HepG2 (cell line): ENCODE measurements at regions not wholly inside any gene's neighbourhood (a gene's known extent, or its start where the extent isn't known, plus 50 kb on each side); places are given as distances from the start of the nearest gene placed in this dataset.

ENCODE experiments used
- ATAC-seq: fragments of 200-7000 bp; cut with Tn5 transposase; 3 replicates; pipeline ENCODE4 v1.9.1; 2020; ENCODE audit warnings: mild to moderate bottlenecking, moderate library complexity
- BruUV-seq: library from RNA; stranded (reverse); fragments of 400-500 nt; replicated peaks from 2 replicates; lab custom pipeline; 2021; lab: Mats Ljungman, UMichigan
- CTCF ChIA-PET: fragments of 300-600 bp; formaldehyde crosslinking; extraction: SDS; loops from one replicate; lab custom pipeline; 2021; ENCODE audit warnings: low total read pairs, inconsistent platforms, low intra/inter-chr PET ratio; lab: Yijun Ruan, JAX
- POLR2A ChIA-PET: fragments of 350-600 bp; sonication (Branson Sonifier 250); formaldehyde crosslinking; loops from one replicate; lab custom pipeline; 2020; ENCODE audit warnings: antibody characterized with exemption, inconsistent platforms; lab: Yijun Ruan, JAX
- DNase-seq: peaks from one replicate; pipeline ENCODE4 v3.0.0-alpha.2; 2015; ENCODE audit warnings: low spot score
- FAIRE-seq: peaks from 3 replicates; lab custom pipeline; 2011; peaks lifted over from hg19 to GRCh38; lab: Jason Lieb, UNC
- H2AFZ ChIP-seq: one replicate; pipeline ENCODE4 v1.6.1; 2011; ENCODE audit warnings: low read length, inconsistent platforms
- H3K27ac ChIP-seq: fragments of 300-600 bp; 3 replicates; pipeline ENCODE4 v1.8.0; 2011; ENCODE audit warnings: mixed run types, mild to moderate bottlenecking, mixed read lengths, low read length, inconsistent platforms; ENCODE audit not compliant: insufficient read depth; ENCODE audit errors: extremely low read length
- H3K27me3 ChIP-seq, 2 experiments: fragments of 200-600 bp in 1 of 2; 2 replicates in 1 of 2; 3 replicates in 1 of 2; pipeline versions ENCODE4 v1.6.0 to v1.8.0; 2011; ENCODE audit warnings: low read length in 2 of 2, mild to moderate bottlenecking in 2 of 2, moderate library complexity in 2 of 2, inconsistent platforms in 1 of 2; ENCODE audit not compliant: insufficient read depth in 2 of 2, control insufficient read depth in 1 of 2
- H3K36me3 ChIP-seq, 2 experiments: fragments of 200-600 bp in 1 of 2; replicated peaks in 1 of 2; 2 replicates in 1 of 2; 3 replicates in 1 of 2; pipeline versions ENCODE4 v1.5.1 to v1.8.0; 2011; ENCODE audit warnings: low read length in 2 of 2, inconsistent platforms in 1 of 2; ENCODE audit not compliant: insufficient read depth in 2 of 2, control insufficient read depth in 1 of 2
- H3K4me1 ChIP-seq: 2 replicates; pipeline ENCODE4 v1.5.1; 2012; ENCODE audit warnings: low read length, inconsistent platforms; ENCODE audit not compliant: insufficient read depth
- H3K4me2 ChIP-seq: 2 replicates; pipeline ENCODE4 v1.6.0; 2011; ENCODE audit warnings: low read depth, low read length, inconsistent platforms
- H3K4me3 ChIP-seq, 3 experiments: fragments of 200-600 bp in 1 of 3; sonication (generic), shearing (Covaris generic) in 1 of 3; replicated peaks in 1 of 3; 2 replicates each; pipeline ENCODE4 v1.5.1; 2011 to 2016; ENCODE audit warnings: low read length in 3 of 3, inconsistent platforms in 2 of 3, low read depth in 2 of 3, mild to moderate bottlenecking in 2 of 3, control low read depth in 1 of 3, mixed read lengths in 1 of 3; ENCODE audit not compliant: insufficient read depth in 1 of 3
- H3K79me2 ChIP-seq: one replicate; pipeline ENCODE4 v1.6.1; 2011; ENCODE audit warnings: low read length, inconsistent platforms; ENCODE audit not compliant: insufficient read depth
- H3K9ac ChIP-seq: 2 replicates; pipeline ENCODE4 v1.6.0; 2011; ENCODE audit warnings: mild to moderate bottlenecking, low read depth, low read length, inconsistent platforms; ENCODE audit not compliant: insufficient read depth
- H3K9me3 ChIP-seq: 2 replicates; pipeline ENCODE4 v1.5.1; 2012; ENCODE audit warnings: mild to moderate bottlenecking, low read length
- H4K20me1 ChIP-seq: 2 replicates; pipeline ENCODE4 v1.6.0; 2011; ENCODE audit warnings: inconsistent platforms, mild to moderate bottlenecking, low read length, moderate library complexity; ENCODE audit not compliant: insufficient read depth
- CHD2 ChIP-seq: IDR thresholded peaks from 2 replicates; pipeline ENCODE4 v1.6.1; 2011; ENCODE audit warnings: low read depth, low read length, improper control_type of control experiment
- DNMT1 ChIP-seq: sonication (generic); formaldehyde crosslinking; IDR thresholded peaks from 2 replicates; pipeline ENCODE4 v1.5.1; 2020; ENCODE audit warnings: mild to moderate bottlenecking, missing genetic modification reagents
- GTF2F1 ChIP-seq: fragments of 150-350 bp; IDR thresholded peaks from 2 replicates; pipeline ENCODE4 v1.6.1; 2014; ENCODE audit warnings: low read length
- HDAC1 ChIP-seq: sonication (generic); formaldehyde crosslinking; IDR thresholded peaks from 2 replicates; pipeline ENCODE4 v1.5.1; 2020; ENCODE audit warnings: mild to moderate bottlenecking, missing genetic modification reagents
- HNF1A ChIP-seq, 2 experiments: sonication (generic) in 1 of 2; formaldehyde crosslinking in 1 of 2; IDR thresholded peaks; 2 replicates each; pipeline versions ENCODE4 v1.4.0 to v1.6.1; 2016 to 2020; ENCODE audit warnings: borderline replicate concordance in 1 of 2, low read depth in 1 of 2, mild to moderate bottlenecking in 1 of 2, missing genetic modification reagents in 1 of 2
- MIER2 ChIP-seq: IDR thresholded peaks from 2 replicates; pipeline ENCODE4 v1.6.1; 2016; ENCODE audit warnings: missing biosample characterization, missing genetic modification reagents
- MTA3 ChIP-seq: sonication (generic); formaldehyde crosslinking; IDR thresholded peaks from 2 replicates; pipeline ENCODE4 v1.4.0; 2020; ENCODE audit warnings: missing genetic modification reagents
- PRMT3 ChIP-seq: sonication (generic); formaldehyde crosslinking; IDR thresholded peaks from 2 replicates; pipeline ENCODE4 v1.8.1; 2022; ENCODE audit warnings: low read depth, mild to moderate bottlenecking, moderate library complexity, missing genetic modification reagents, borderline replicate concordance
- SOX13 ChIP-seq, 3 experiments: fragments of 450-650 bp in 1 of 3; sonication (generic) in 1 of 3; formaldehyde crosslinking in 1 of 3; IDR thresholded peaks in 2 of 3; conservative IDR thresholded peaks in 1 of 3; 2 replicates each; pipeline versions ENCODE4 v1.5.0 to v1.6.1; 2016 to 2020; ENCODE audit warnings: antibody characterized with exemption in 1 of 3, mild to moderate bottlenecking in 1 of 3, missing compliant biosample characterization in 1 of 3, missing genetic modification reagents in 1 of 3, moderate library complexity in 1 of 3
- YEATS4 ChIP-seq: sonication (generic); formaldehyde crosslinking; IDR thresholded peaks from 2 replicates; pipeline ENCODE4 v1.4.0; 2020; ENCODE audit warnings: missing genetic modification reagents, borderline replicate concordance
- ZMAT3 ChIP-seq: sonication (generic); formaldehyde crosslinking; conservative IDR thresholded peaks from 2 replicates; pipeline ENCODE4 v1.7.0; 2021; ENCODE audit warnings: missing genetic modification reagents
- ZNF329 ChIP-seq: sonication (generic); formaldehyde crosslinking; IDR thresholded peaks from 2 replicates; pipeline ENCODE4 v1.9.0; 2021; ENCODE audit warnings: low read depth, mild to moderate bottlenecking, missing genetic modification reagents
- ZNF619 ChIP-seq: sonication (generic); formaldehyde crosslinking; IDR thresholded peaks from 2 replicates; pipeline ENCODE4 v1.4.0; 2020; ENCODE audit warnings: mild to moderate bottlenecking, missing genetic modification reagents
- WGBS: methylation state at CpG from one replicate; pipeline ENCODE4 v1.1.6; 2017; ENCODE audit warnings: low lambda C conversion rate; 5-methylcytosine and 5-hydroxymethylcytosine counted together
- in situ Hi-C: cut with HindIII; loops from 2 replicates; pipeline ENCODE4 v1.10.0; 2017; ENCODE audit warnings: low pct_unique_long_range_greater_than_20kb; ENCODE audit not compliant: extremely low pct_ligation_motif_present
- intact Hi-C: fragments of 100-400 bp; cut with micrococcal nuclease; formaldehyde crosslinking; loops from one replicate; pipeline ENCODE4 v1.10.0; 2022; ENCODE audit not compliant: unreplicated experiment

GRCh38 chr10:17506856-17507471, 52.6 kb upstream of the ST8SIA6 start:
- no peaks in the 10 kb centered on the region for H4K20me1 ChIP-seq
- no peaks in the 10 kb centered on the region for H3K4me1 ChIP-seq
- H3K9ac ChIP-seq = no peak overlapping the region
- no peak overlapping the region for H3K4me3 ChIP-seq
- no TSS peak for BruUV-seq
- TF ChIP-seq DNMT1 (CRISPR knock-in tag) (no peak), PRMT3 (CRISPR knock-in tag) (no peak), GTF2F1 (no peak), SOX13 (IDR thresholded peaks at IDR 0.05) (no peak), SOX13 (CRISPR knock-in tag; conservative IDR thresholded peaks at IDR 0.05 in 1 of 2, IDR thresholded peaks at IDR 0.05 in 1 of 2) (no peak), ZMAT3 (CRISPR knock-in tag) (no peak), ZNF329 (CRISPR knock-in tag) (no peak), YEATS4 (CRISPR knock-in tag) (no peak), MTA3 (no peak), ZNF619 (CRISPR knock-in tag) (no peak), HDAC1 (CRISPR knock-in tag) (no peak), MIER2 (CRISPR knock-in tag) (no peak), HNF1A (IDR thresholded peaks at IDR 0.05; ENCODE audit: low read depth) (no peak), HNF1A (CRISPR knock-in tag; IDR thresholded peaks at IDR 0.05; ENCODE audit: borderline replicate concordance) (no peak), CHD2 (no peak)
- TF ChIP-seq, all 625 proteins: peak for 0
- no peaks in the 10 kb centered on the region for H3K36me3 ChIP-seq
- intact Hi-C loops (no loop called here), in situ Hi-C loops (no loop called here)
- FAIRE-seq (no peak), DNase-seq (no peak), ATAC-seq (no peak)
- H3K27me3 ChIP-seq = no peaks in the 10 kb centered on the region; a peak in 2 of 5 replicates
- H3K4me2 ChIP-seq = no peak overlapping the region
- no peak overlapping the region for H2AFZ ChIP-seq
- POLR2A ChIA-PET = no interaction called here
- CTCF ChIA-PET = no interaction called here
- H3K79me2 ChIP-seq = no peaks in the 10 kb centered on the region
- no peaks in the 10 kb centered on the region for H3K9me3 ChIP-seq
- WGBS = 0% methylated on average over 3 of the region's 3 CpGs
- H3K27ac ChIP-seq = no peak overlapping the region
